ENCODE measurements at regions not wholly inside any gene's neighbourhood (a gene's known extent, or its start where the extent isn't known, plus 50 kb on each side); places are given as distances from the start of the nearest gene placed in this dataset.

DNA sequence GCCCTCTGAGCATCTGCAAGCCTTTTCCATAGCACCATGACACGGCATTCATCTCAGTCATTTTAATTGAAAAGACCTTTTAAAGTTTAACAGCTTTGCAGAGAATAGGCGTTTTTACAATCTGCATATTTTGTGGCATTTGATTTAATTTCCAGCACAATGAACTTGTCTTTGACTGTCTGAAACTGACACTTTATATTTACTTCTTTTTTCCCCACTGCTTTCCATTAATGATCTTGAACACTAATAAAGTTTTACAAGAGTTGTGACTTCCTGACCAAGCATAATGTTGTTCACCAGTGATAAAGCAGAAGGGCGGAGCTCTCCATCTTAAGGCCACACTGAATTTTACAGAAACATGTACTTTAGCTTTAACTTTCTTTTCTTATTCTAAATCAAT lies 548.7 kb downstream of the FAM181B start:
- Histone ChIP-seq H3K9me3 (ENCODE audit: control insufficient read depth, insufficient read depth, low read length) (no peaks in the 10 kb centered on the region), H3K4me3 (ENCODE audit: insufficient read depth, low read depth, low read length) (no peak overlapping the region), H4K20me1 (ENCODE audit: insufficient read depth, low read length) (no peaks in the 10 kb centered on the region), H4K91ac (ENCODE audit: insufficient read depth, low read depth, low read length) (no peak overlapping the region), H3K4me1 (ENCODE audit: control insufficient read depth, insufficient read depth, low read length) (no peaks in the 10 kb centered on the region), H3K9me1 (ENCODE audit: insufficient read depth, low read length) (no peaks in the 10 kb centered on the region), H2AFZ (replicated peaks; ENCODE audit: low read length, poor library complexity) (no peak overlapping the region), H3K79me1 (ENCODE audit: low read depth in 1 of 2, low read length in 2 of 2) (no peaks in the 10 kb centered on the region), H2AK5ac (ENCODE audit: low read depth, low read length) (no peak overlapping the region), H2AK9ac (replicated peaks; ENCODE audit: low read depth, low read length, poor library complexity) (no peak overlapping the region), H3K36me3 (ENCODE audit: control insufficient read depth, insufficient read depth, low read length) (no peaks in the 10 kb centered on the region), H4K8ac (ENCODE audit: low read depth in 2 of 2, low read length in 2 of 2) (no peak overlapping the region), H2BK120ac (ENCODE audit: low read depth, low read length) (no peak overlapping the region), H2BK20ac (ENCODE audit: low read depth, low read length) (no peak overlapping the region), H4K5ac (ENCODE audit: low read depth, low read length) (no peak overlapping the region), H3K23ac (ENCODE audit: low read depth, low read length) (no peak overlapping the region), H3K56ac (ENCODE audit: extremely low read depth, insufficient read depth, low read length) (no peak overlapping the region), H3K4me2 (ENCODE audit: low read depth, low read length) (no peak overlapping the region), H3K14ac (replicated peaks; ENCODE audit: low read depth, low read length) (no peak overlapping the region), H3K9ac (ENCODE audit: low read depth, low read length) (no peak overlapping the region), H3K27ac (ENCODE audit: insufficient read depth, low read length) (no peak overlapping the region), H2BK5ac (ENCODE audit: low read depth, low read length, poor library complexity, severe bottlenecking) (no peak overlapping the region), H2BK15ac (ENCODE audit: low read depth, low read length) (no peak overlapping the region), H3K27me3 (ENCODE audit: control insufficient read depth, insufficient read depth, low read length) (no peaks in the 10 kb centered on the region), H3K4ac (ENCODE audit: low read depth, low read length) (no peak overlapping the region), H3K18ac (ENCODE audit: low read depth, low read length) (no peak overlapping the region)
- dilution Hi-C loops (cut with HindIII; ENCODE audit: low sequenced_read_pairs, unreplicated experiment) (no loop called here), intact Hi-C loops (cut with micrococcal nuclease) (no loop called here), in situ Hi-C loops (cut with MboI; ENCODE audit: low sequenced_read_pairs) (no loop called here)
- ChIA-PET POLR2A (ENCODE audit: unreplicated experiment) (no interaction called here), CTCF (no interaction called here)
- no CpG with 5 or more reads among the region's 3 CpGs for WGBS, 2 experiments (ENCODE audit: extremely low coverage in 2 of 2, insufficient read length in 1 of 2)
- DNase-seq: no peak
- TF ChIP-seq BHLHE40 (IDR thresholded peaks at IDR 0.05; ENCODE audit: low read depth, low read length) (no peak), NFE2L2 (IDR thresholded peaks at IDR 0.05; ENCODE audit: low read depth, low read length) (no peak), FOS (IDR thresholded peaks at IDR 0.05; ENCODE audit: low read depth, low read length) (no peak), RAD21 (IDR thresholded peaks at IDR 0.05; ENCODE audit: low read length) (no peak), RFX5 (IDR thresholded peaks at IDR 0.05; ENCODE audit: low read depth, low read length) (no peak), CEBPB (IDR thresholded peaks at IDR 0.05; ENCODE audit: low read depth, low read length) (no peak), MAZ (IDR thresholded peaks at IDR 0.05; ENCODE audit: borderline replicate concordance, low read depth, low read length) (no peak), MAFK (IDR thresholded peaks at IDR 0.05; ENCODE audit: low read depth, low read length) (no peak), RCOR1 (IDR thresholded peaks at IDR 0.05; ENCODE audit: insufficient replicate concordance, low read length) (no peak), SMC3 (IDR thresholded peaks at IDR 0.05; ENCODE audit: low read depth, low read length) (no peak), POLR2A (IDR thresholded peaks at IDR 0.05; ENCODE audit: low read depth, low read length) (no peak), CHD1 (IDR thresholded peaks at IDR 0.05; ENCODE audit: low read depth, low read length) (no peak)
- TF ChIP-seq, protein P1, sequence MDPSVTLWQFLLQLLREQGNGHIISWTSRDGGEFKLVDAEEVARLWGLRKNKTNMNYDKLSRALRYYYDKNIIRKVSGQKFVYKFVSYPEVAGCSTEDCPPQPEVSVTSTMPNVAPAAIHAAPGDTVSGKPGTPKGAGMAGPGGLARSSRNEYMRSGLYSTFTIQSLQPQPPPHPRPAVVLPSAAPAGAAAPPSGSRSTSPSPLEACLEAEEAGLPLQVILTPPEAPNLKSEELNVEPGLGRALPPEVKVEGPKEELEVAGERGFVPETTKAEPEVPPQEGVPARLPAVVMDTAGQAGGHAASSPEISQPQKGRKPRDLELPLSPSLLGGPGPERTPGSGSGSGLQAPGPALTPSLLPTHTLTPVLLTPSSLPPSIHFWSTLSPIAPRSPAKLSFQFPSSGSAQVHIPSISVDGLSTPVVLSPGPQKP (IDR thresholded peaks at IDR 0.05; ENCODE audit: borderline replicate concordance, low read depth, low read length): no peak
- TF ChIP-seq, protein P2, sequence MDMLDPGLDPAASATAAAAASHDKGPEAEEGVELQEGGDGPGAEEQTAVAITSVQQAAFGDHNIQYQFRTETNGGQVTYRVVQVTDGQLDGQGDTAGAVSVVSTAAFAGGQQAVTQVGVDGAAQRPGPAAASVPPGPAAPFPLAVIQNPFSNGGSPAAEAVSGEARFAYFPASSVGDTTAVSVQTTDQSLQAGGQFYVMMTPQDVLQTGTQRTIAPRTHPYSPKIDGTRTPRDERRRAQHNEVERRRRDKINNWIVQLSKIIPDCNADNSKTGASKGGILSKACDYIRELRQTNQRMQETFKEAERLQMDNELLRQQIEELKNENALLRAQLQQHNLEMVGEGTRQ (IDR thresholded peaks at IDR 0.05; ENCODE audit: low read depth, low read length): no peak
- no peak for ATAC-seq (ENCODE audit: low read depth)
- BruUV-seq (replicated peaks): no TSS peak
